ENCODE measurements at regions not wholly inside any gene's neighbourhood (a gene's known extent, or its start where the extent isn't known, plus 50 kb on each side); places are given as distances from the start of the nearest gene placed in this dataset.
"Not testable (repeated sequence)": the region's sequence is repeated elsewhere in the genome, so short reads cannot be mapped to it uniquely, and the experiment has no call there.

DNA sequence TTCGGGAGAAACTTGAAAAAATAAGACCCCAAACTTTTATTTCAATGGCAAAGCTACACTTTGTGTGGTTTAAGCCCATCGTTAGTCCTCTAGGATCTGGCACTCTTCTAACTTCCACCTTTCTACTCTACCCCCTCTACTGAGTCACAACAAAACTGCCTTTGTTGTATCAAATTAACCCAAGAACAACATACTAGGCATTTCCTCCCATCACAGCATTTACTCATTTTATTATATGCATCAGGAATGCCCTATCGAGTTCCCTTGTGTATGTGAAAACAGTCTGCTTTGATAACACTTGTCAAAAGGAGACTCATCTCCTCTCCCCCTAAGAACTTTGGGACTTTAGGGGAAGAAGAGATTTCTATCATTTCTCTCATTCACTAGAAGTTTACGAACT, 158.9 kb upstream of the FREM1 start:
- H3K4me1 Mint-ChIP-seq: no peaks in the 10 kb centered on the region
- POLR2A ChIA-PET: no interaction called here
- H3K9me3 Mint-ChIP-seq: no peaks in the 10 kb centered on the region
- CTCF ChIA-PET: no interaction called here
- no peak overlapping the region for H3K4me3 Mint-ChIP-seq
- TF ChIP-seq, protein P1, sequence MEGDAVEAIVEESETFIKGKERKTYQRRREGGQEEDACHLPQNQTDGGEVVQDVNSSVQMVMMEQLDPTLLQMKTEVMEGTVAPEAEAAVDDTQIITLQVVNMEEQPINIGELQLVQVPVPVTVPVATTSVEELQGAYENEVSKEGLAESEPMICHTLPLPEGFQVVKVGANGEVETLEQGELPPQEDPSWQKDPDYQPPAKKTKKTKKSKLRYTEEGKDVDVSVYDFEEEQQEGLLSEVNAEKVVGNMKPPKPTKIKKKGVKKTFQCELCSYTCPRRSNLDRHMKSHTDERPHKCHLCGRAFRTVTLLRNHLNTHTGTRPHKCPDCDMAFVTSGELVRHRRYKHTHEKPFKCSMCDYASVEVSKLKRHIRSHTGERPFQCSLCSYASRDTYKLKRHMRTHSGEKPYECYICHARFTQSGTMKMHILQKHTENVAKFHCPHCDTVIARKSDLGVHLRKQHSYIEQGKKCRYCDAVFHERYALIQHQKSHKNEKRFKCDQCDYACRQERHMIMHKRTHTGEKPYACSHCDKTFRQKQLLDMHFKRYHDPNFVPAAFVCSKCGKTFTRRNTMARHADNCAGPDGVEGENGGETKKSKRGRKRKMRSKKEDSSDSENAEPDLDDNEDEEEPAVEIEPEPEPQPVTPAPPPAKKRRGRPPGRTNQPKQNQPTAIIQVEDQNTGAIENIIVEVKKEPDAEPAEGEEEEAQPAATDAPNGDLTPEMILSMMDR (IDR thresholded peaks at IDR 0.05): no peak
- no peak overlapping the region for H3K27ac Mint-ChIP-seq
- H3K36me3 Mint-ChIP-seq (ENCODE audit: low read depth): no peaks in the 10 kb centered on the region
- DNase-seq (no peak), ATAC-seq (ENCODE audit: low read depth) (no peak)
- H3K27me3 Mint-ChIP-seq: no peaks in the 10 kb centered on the region
- intact Hi-C loops (cut with micrococcal nuclease): no loop called here

DNA sequence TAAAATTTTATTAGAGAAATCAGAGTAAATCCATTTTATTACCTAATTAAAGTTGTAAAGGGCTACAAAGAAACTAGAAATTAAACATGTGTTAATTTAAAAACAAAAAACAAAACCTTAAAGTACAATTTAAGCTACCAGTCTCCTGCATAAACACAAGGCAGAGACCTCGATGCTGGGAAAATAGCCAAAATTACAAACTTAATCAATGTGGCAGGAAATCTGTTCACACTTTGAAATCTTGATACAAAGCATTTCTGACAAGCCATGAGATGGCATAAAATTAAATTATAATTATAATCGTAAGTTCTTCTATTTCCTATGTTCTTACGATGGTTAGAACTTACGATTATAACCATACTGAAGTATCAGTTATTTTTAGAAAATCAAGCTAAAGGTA, 158.0 kb upstream of the FREM1 start:
- no peak overlapping the region for H3K4me3 Mint-ChIP-seq
- CTCF ChIA-PET: no interaction called here

GRCh38 chr9:15059003-15059402, 148.8 kb upstream of the FREM1 start:
- DNase-seq (no peak), ATAC-seq (ENCODE audit: low read depth) (no peak)
- POLR2A ChIA-PET: no interaction called here
- Mint-ChIP-seq H3K27ac (no peak overlapping the region), H3K4me1 (no peaks in the 10 kb centered on the region), H3K4me3 (no peak overlapping the region), H3K9me3 (no peaks in the 10 kb centered on the region), H3K27me3 (no peaks in the 10 kb centered on the region), H3K36me3 (ENCODE audit: low read depth) (no peaks in the 10 kb centered on the region)
- intact Hi-C loops (cut with micrococcal nuclease): no loop called here
- TF ChIP-seq, protein P1 (IDR thresholded peaks at IDR 0.05): no peak
- CTCF ChIA-PET: no interaction called here

More for the DNA sequence above, 158.0 kb upstream of the FREM1 start:
- ATAC-seq (ENCODE audit: low read depth) (no peak), DNase-seq (no peak)
- no peaks in the 10 kb centered on the region for H3K27me3 Mint-ChIP-seq
- H3K36me3 Mint-ChIP-seq (ENCODE audit: low read depth): no peaks in the 10 kb centered on the region
- H3K4me1 Mint-ChIP-seq: no peaks in the 10 kb centered on the region
- POLR2A ChIA-PET: no interaction called here
- no peaks in the 10 kb centered on the region for H3K9me3 Mint-ChIP-seq
- no peak overlapping the region for H3K27ac Mint-ChIP-seq
- intact Hi-C loops (cut with micrococcal nuclease): no loop called here
- TF ChIP-seq, protein P1 (IDR thresholded peaks at IDR 0.05): no peak

DNA sequence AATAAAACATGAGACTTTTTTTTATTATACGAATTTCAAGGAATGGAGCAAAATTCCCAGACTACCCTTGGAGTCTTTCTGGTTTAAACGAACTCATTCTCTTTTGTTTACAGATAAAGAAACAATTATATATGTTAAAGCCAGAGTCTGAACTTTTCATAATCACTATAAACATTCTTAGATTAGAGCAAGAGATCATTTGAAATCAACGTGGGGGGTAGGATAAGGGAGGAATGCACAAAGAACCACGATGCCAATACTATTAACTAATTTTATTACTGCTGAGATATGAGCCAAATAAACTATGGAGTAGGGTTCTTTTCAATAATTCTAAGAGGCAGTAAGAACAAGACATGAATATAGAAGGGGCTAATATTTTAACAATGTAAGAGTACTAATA, 148.0 kb upstream of the FREM1 start:
- Mint-ChIP-seq H3K4me1 (no peaks in the 10 kb centered on the region), H3K36me3 (ENCODE audit: low read depth) (no peaks in the 10 kb centered on the region), H3K9me3 (no peaks in the 10 kb centered on the region), H3K27ac (no peak overlapping the region), H3K27me3 (no peaks in the 10 kb centered on the region), H3K4me3 (no peak overlapping the region)
- CTCF ChIA-PET: no interaction called here
- DNase-seq (no peak), ATAC-seq (ENCODE audit: low read depth) (no peak)
- intact Hi-C loops (cut with micrococcal nuclease): no loop called here
- POLR2A ChIA-PET: no interaction called here
- TF ChIP-seq, protein P1 (IDR thresholded peaks at IDR 0.05): no peak

- H3K4me3 Mint-ChIP-seq; H3K27me3 Mint-ChIP-seq; POLR2A ChIA-PET; intact Hi-C loops (cut with micrococcal nuclease); H3K9me3 Mint-ChIP-seq; ATAC-seq (ENCODE audit: low read depth); H3K4me1 Mint-ChIP-seq; H3K27ac Mint-ChIP-seq; DNase-seq; H3K36me3 Mint-ChIP-seq (ENCODE audit: low read depth); CTCF ChIA-PET: not testable (repeated sequence)
These were observed 145.1 kb upstream of the FREM1 start for GRCh38 chr9:15055284-15055683.

GRCh38 chr9:15048772-15049171, 138.5 kb upstream of the FREM1 start:
- TF ChIP-seq, protein P1 (IDR thresholded peaks at IDR 0.05): no peak
- no peak overlapping the region for H3K4me3 Mint-ChIP-seq
- H3K27me3 Mint-ChIP-seq: no peaks in the 10 kb centered on the region
- DNase-seq (no peak), ATAC-seq (ENCODE audit: low read depth) (no peak)
- POLR2A ChIA-PET: no interaction called here
- H3K9me3 Mint-ChIP-seq: no peaks in the 10 kb centered on the region
- CTCF ChIA-PET: no interaction called here
- no peaks in the 10 kb centered on the region for H3K4me1 Mint-ChIP-seq
- H3K27ac Mint-ChIP-seq: no peak overlapping the region
- intact Hi-C loops (cut with micrococcal nuclease): no loop called here
- H3K36me3 Mint-ChIP-seq (ENCODE audit: low read depth): no peaks in the 10 kb centered on the region

Measured in activated B cell treated with CpG ODN at 0.5 μM for 24 hours (primary cell).